Activated naive CD4-positive, alpha-beta T cell treated with anti-CD3 and anti-CD28 coated beads for 36 hours (primary cell): ENCODE measurements at regions not wholly inside any gene's neighbourhood (a gene's known extent, or its start where the extent isn't known, plus 50 kb on each side); places are given as distances from the start of the nearest gene placed in this dataset.
"Not testable (repeated sequence)": the region's sequence is repeated elsewhere in the genome, so short reads cannot be mapped to it uniquely, and the experiment has no call there.

Experiments used
- CTCF ChIA-PET: fragments of 350-600 bp; sonication (Branson Sonifier 250); formaldehyde crosslinking; loops from one replicate; lab custom pipeline; 2021; ENCODE audit warnings: antibody characterized with exemption; lab: Charles Lee
- DNase-seq: peaks from one replicate; pipeline ENCODE4 v3.0.0-alpha.2; 2020
- H3K27ac Mint-ChIP-seq: one replicate; pipeline ENCODE4 v1.8.0; 2021; ENCODE audit warnings: mild to moderate bottlenecking, mixed read lengths
- H3K27me3 Mint-ChIP-seq: one replicate; pipeline ENCODE4 v1.8.0; 2021; ENCODE audit warnings: low read depth, mixed read lengths
- H3K36me3 Mint-ChIP-seq: one replicate; pipeline ENCODE4 v1.8.0; 2021; ENCODE audit warnings: low read depth, mixed read lengths
- H3K4me1 Mint-ChIP-seq: one replicate; pipeline ENCODE4 v1.8.0; 2021; ENCODE audit warnings: low read depth, mixed read lengths
- H3K4me3 Mint-ChIP-seq: one replicate; pipeline ENCODE4 v1.8.0; 2021; ENCODE audit warnings: mild to moderate bottlenecking, moderate library complexity, mixed read lengths
- H3K9me3 Mint-ChIP-seq: one replicate; pipeline ENCODE4 v1.8.0; 2021; ENCODE audit warnings: mixed read lengths
- intact Hi-C: fragments of 100-400 bp; cut with micrococcal nuclease; formaldehyde crosslinking; loops from one replicate; pipeline ENCODE4 v1.15.1; 2023

- Mint-ChIP-seq H3K36me3 (peaks cover 2% of the 10 kb centered on the region), H3K4me3 (no peak overlapping the region), H3K9me3 (peaks cover 4% of the 10 kb centered on the region), H3K27ac (no peak overlapping the region), H3K4me1 (no peaks in the 10 kb centered on the region), H3K27me3 (no peaks in the 10 kb centered on the region)
- no peak for DNase-seq
- intact Hi-C loops: no loop called here
- CTCF ChIA-PET: no interaction called here
Measured at GRCh38 chr3:117026401-117026800, 316.8 kb downstream of the TUSC7 start.

GRCh38 chr3:117035745-117036144 lies 326.2 kb downstream of the TUSC7 start:
- no peak for DNase-seq
- H3K4me1 Mint-ChIP-seq: no peaks in the 10 kb centered on the region
- no peak overlapping the region for H3K4me3 Mint-ChIP-seq
- H3K27ac Mint-ChIP-seq: no peak overlapping the region
- H3K27me3 Mint-ChIP-seq: no peaks in the 10 kb centered on the region
- CTCF ChIA-PET: no interaction called here
- no peaks in the 10 kb centered on the region for H3K36me3 Mint-ChIP-seq
- H3K9me3 Mint-ChIP-seq: no peaks in the 10 kb centered on the region
- intact Hi-C loops: no loop called here

- H3K4me3 Mint-ChIP-seq: no peak overlapping the region
- H3K9me3 Mint-ChIP-seq: no peaks in the 10 kb centered on the region
- H3K27me3 Mint-ChIP-seq: no peaks in the 10 kb centered on the region
- H3K4me1 Mint-ChIP-seq: no peaks in the 10 kb centered on the region
- intact Hi-C loops: no loop called here
- CTCF ChIA-PET: no interaction called here
- DNase-seq: no peak
- H3K36me3 Mint-ChIP-seq: no peaks in the 10 kb centered on the region
- H3K27ac Mint-ChIP-seq: no peak overlapping the region
Measured at GRCh38 chr3:117036259-117036799, 326.8 kb downstream of the TUSC7 start.

GRCh38 chr3:117045143-117045542 lies 335.6 kb downstream of the TUSC7 start:
- H3K4me3 Mint-ChIP-seq: no peak overlapping the region
- CTCF ChIA-PET: no interaction called here
- no peak for DNase-seq
- no peak overlapping the region for H3K27ac Mint-ChIP-seq
- no peaks in the 10 kb centered on the region for H3K9me3 Mint-ChIP-seq
- H3K36me3 Mint-ChIP-seq: no peaks in the 10 kb centered on the region
- no peaks in the 10 kb centered on the region for H3K27me3 Mint-ChIP-seq
- intact Hi-C loops: no loop called here
- no peaks in the 10 kb centered on the region for H3K4me1 Mint-ChIP-seq

GRCh38 chr3:117047951-117048705 lies 338.5 kb downstream of the TUSC7 start:
- Mint-ChIP-seq H3K4me3 (no peak overlapping the region), H3K9me3 (no peaks in the 10 kb centered on the region), H3K27ac (no peak overlapping the region), H3K36me3 (no peaks in the 10 kb centered on the region), H3K4me1 (no peaks in the 10 kb centered on the region), H3K27me3 (no peaks in the 10 kb centered on the region)
- CTCF ChIA-PET: no interaction called here
- no peak for DNase-seq
- intact Hi-C loops: no loop called here

- DNase-seq: no peak
- CTCF ChIA-PET: interaction anchor here (0.6 kb wide), 1 partner anchor 281 kb away, joined by 5 read pairs; no protein-coding TSS in a partner anchor
- Mint-ChIP-seq H3K36me3 (no peaks in the 10 kb centered on the region), H3K27me3 (no peaks in the 10 kb centered on the region), H3K27ac (no peak overlapping the region), H3K4me1 (no peaks in the 10 kb centered on the region), H3K4me3 (no peak overlapping the region), H3K9me3 (no peaks in the 10 kb centered on the region)
- intact Hi-C loops: no loop called here
Measured at GRCh38 chr3:117052395-117052794, 342.8 kb downstream of the TUSC7 start.

- Mint-ChIP-seq H3K27me3 (no peaks in the 10 kb centered on the region), H3K27ac (no peak overlapping the region), H3K9me3 (no peaks in the 10 kb centered on the region), H3K4me1 (no peaks in the 10 kb centered on the region), H3K36me3 (no peaks in the 10 kb centered on the region), H3K4me3 (no peak overlapping the region)
- CTCF ChIA-PET: no interaction called here
- no peak for DNase-seq
- intact Hi-C loops: no loop called here
Measured at GRCh38 chr3:117054556-117054955, 345.0 kb downstream of the TUSC7 start.

GRCh38 chr3:117056946-117057345 lies 347.4 kb downstream of the TUSC7 start:
- H3K4me3 Mint-ChIP-seq, H3K27me3 Mint-ChIP-seq, H3K4me1 Mint-ChIP-seq, H3K27ac Mint-ChIP-seq, H3K36me3 Mint-ChIP-seq, H3K9me3 Mint-ChIP-seq, intact Hi-C loops, DNase-seq: not testable (repeated sequence)
- CTCF ChIA-PET: interaction anchor here (0.7 kb wide), 1 partner anchor 136 kb away, joined by 3 read pairs; no protein-coding TSS in a partner anchor

- Mint-ChIP-seq H3K4me3 (no peak overlapping the region), H3K36me3 (no peaks in the 10 kb centered on the region), H3K27me3 (no peaks in the 10 kb centered on the region), H3K4me1 (no peaks in the 10 kb centered on the region), H3K9me3 (no peaks in the 10 kb centered on the region), H3K27ac (no peak overlapping the region)
- CTCF ChIA-PET: interaction anchor here (0.7 kb wide), 1 partner anchor 1026 kb away, joined by 3 read pairs; no protein-coding TSS in a partner anchor
- no peak for DNase-seq
- intact Hi-C loops: no loop called here
Measured at GRCh38 chr3:117059067-117059955, 349.7 kb downstream of the TUSC7 start.

GRCh38 chr3:117059956-117060270 lies 350.3 kb downstream of the TUSC7 start:
- H3K27me3 Mint-ChIP-seq: no peaks in the 10 kb centered on the region
- CTCF ChIA-PET: no interaction called here
- H3K27ac Mint-ChIP-seq: no peak overlapping the region

GRCh38 chr3:117063930-117064329 lies 354.4 kb downstream of the TUSC7 start:
- no peak for DNase-seq
- H3K4me3 Mint-ChIP-seq: no peak overlapping the region
- H3K27ac Mint-ChIP-seq: no peak overlapping the region
- intact Hi-C loops: no loop called here
- H3K36me3 Mint-ChIP-seq: no peaks in the 10 kb centered on the region
- H3K4me1 Mint-ChIP-seq: no peaks in the 10 kb centered on the region
- CTCF ChIA-PET: no interaction called here
- H3K9me3 Mint-ChIP-seq: no peaks in the 10 kb centered on the region
- H3K27me3 Mint-ChIP-seq: no peaks in the 10 kb centered on the region

More at GRCh38 chr3:117059956-117060270, 350.3 kb downstream of the TUSC7 start:
- H3K9me3 Mint-ChIP-seq: no peaks in the 10 kb centered on the region
- no peaks in the 10 kb centered on the region for H3K4me1 Mint-ChIP-seq
- H3K4me3 Mint-ChIP-seq: no peak overlapping the region
- no peaks in the 10 kb centered on the region for H3K36me3 Mint-ChIP-seq
- no peak for DNase-seq
- intact Hi-C loops: no loop called here

- intact Hi-C loops: no loop called here
- no peaks in the 10 kb centered on the region for H3K9me3 Mint-ChIP-seq
- CTCF ChIA-PET: interaction anchor here (0.7 kb wide), 1 partner anchor 125 kb away, joined by 5 read pairs; no protein-coding TSS in a partner anchor
- no peaks in the 10 kb centered on the region for H3K4me1 Mint-ChIP-seq
- DNase-seq: no peak
- no peaks in the 10 kb centered on the region for H3K36me3 Mint-ChIP-seq
- H3K4me3 Mint-ChIP-seq: no peak overlapping the region
- H3K27ac Mint-ChIP-seq: no peak overlapping the region
- no peaks in the 10 kb centered on the region for H3K27me3 Mint-ChIP-seq
Measured at GRCh38 chr3:117068301-117068700, 358.7 kb downstream of the TUSC7 start.
